Karpas-422 (cell line): ENCODE measurements at regions not wholly inside any gene's neighbourhood (a gene's known extent, or its start where the extent isn't known, plus 50 kb on each side); places are given as distances from the start of the nearest gene placed in this dataset. TPM values are rescaled to one million over a fixed set of nuclear protein-coding genes. Genes with fewer than 3 reads are reported as not detected.

Source experiments
- small RNA-seq: library from RNA; depleted of rRNA; stranded (forward); fragments of <200 nt; gene quantifications from one replicate; pipeline ENCODE3, GENCODE V24; 2014

Small RNA genes in the stretch of these regions (small RNA-seq; reads per million reads assigned to genes)
- gene MIR1267 (not detected), gene SNORD31B (0.51 reads per million, percentile 10 among the genes with 10 or more reads in this experiment)
